Stomach (tissue), 4 donors: ENCODE measurements at regions not wholly inside any gene's neighbourhood (a gene's known extent, or its start where the extent isn't known, plus 50 kb on each side); places are given as distances from the start of the nearest gene placed in this dataset.

Experiments used
- EP300 ChIP-seq: sonication (generic); formaldehyde crosslinking; IDR thresholded peaks from one replicate; pipeline ENCODE4 v1.6.1; 2017; ENCODE audit warnings: antibody characterized with exemption
- POLR2A ChIP-seq, 4 donors: fragments of 450-650 bp; IDR thresholded peaks; one replicate each; pipeline ENCODE4 v1.6.1; 2016; ENCODE audit warnings: antibody characterized with exemption in 4 of 4, control low read depth in 2 of 4, mild to moderate bottlenecking in 1 of 4, moderate library complexity in 1 of 4
- TF ChIP-seq, protein P1 (sequence below), 7 experiments: fragments of 450-650 bp in 4 of 7; fragments of 200-600 bp in 3 of 7; sonication (generic) in 3 of 7; IDR thresholded peaks; one replicate each; pipeline ENCODE4 v1.5.1; 2016 to 2019; ENCODE audit warnings: antibody characterized with exemption in 7 of 7, control low read depth in 2 of 7, mild to moderate bottlenecking in 1 of 7

DNA sequence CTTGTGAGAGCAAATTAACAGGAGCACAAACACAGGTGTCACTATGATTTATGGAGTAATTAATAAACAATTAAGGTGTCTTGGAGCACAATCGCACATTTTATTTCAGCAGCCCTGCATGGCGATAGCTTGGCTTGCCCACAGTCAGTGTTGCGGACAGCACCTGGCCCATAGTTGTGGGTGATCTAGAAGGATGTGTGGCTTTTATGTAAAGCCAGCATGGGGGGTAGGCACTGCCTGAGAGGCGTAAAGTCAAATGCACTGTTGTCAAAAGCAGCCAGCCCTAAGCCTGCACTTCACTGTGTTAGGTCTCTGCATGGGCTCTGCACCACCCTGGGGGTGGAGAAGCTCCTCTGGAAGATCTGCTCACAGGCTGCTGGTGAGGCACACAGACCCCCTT, 177.4 kb upstream of the PPP2R3A start:
- TF ChIP-seq POLR2A (IDR thresholded peaks at IDR 0.05) = no peak
- TF ChIP-seq, protein P1, sequence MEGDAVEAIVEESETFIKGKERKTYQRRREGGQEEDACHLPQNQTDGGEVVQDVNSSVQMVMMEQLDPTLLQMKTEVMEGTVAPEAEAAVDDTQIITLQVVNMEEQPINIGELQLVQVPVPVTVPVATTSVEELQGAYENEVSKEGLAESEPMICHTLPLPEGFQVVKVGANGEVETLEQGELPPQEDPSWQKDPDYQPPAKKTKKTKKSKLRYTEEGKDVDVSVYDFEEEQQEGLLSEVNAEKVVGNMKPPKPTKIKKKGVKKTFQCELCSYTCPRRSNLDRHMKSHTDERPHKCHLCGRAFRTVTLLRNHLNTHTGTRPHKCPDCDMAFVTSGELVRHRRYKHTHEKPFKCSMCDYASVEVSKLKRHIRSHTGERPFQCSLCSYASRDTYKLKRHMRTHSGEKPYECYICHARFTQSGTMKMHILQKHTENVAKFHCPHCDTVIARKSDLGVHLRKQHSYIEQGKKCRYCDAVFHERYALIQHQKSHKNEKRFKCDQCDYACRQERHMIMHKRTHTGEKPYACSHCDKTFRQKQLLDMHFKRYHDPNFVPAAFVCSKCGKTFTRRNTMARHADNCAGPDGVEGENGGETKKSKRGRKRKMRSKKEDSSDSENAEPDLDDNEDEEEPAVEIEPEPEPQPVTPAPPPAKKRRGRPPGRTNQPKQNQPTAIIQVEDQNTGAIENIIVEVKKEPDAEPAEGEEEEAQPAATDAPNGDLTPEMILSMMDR (IDR thresholded peaks at IDR 0.05) = no peak
- no peak for TF ChIP-seq EP300
